ENCODE measurements at regions not wholly inside any gene's neighbourhood (a gene's known extent, or its start where the extent isn't known, plus 50 kb on each side); places are given as distances from the start of the nearest gene placed in this dataset.
"Not testable (repeated sequence)": the region's sequence is repeated elsewhere in the genome, so short reads cannot be mapped to it uniquely, and the experiment has no call there.

GRCh38 chr15:20211508-20211907 lies 330.1 kb downstream of the GOLGA6L6 start:
- H4K5ac ChIP-seq (ENCODE audit: low read depth, low read length); H4K91ac ChIP-seq (ENCODE audit: insufficient read depth, low read depth, low read length); H2BK120ac ChIP-seq (ENCODE audit: low read depth, low read length); H4K20me1 ChIP-seq (ENCODE audit: insufficient read depth, low read length); H2BK5ac ChIP-seq (ENCODE audit: low read depth, low read length, poor library complexity, severe bottlenecking); intact Hi-C loops (cut with micrococcal nuclease); H3K23ac ChIP-seq (ENCODE audit: low read depth, low read length); H3K56ac ChIP-seq (ENCODE audit: extremely low read depth, insufficient read depth, low read length); CTCF ChIA-PET; H2BK20ac ChIP-seq (ENCODE audit: low read depth, low read length); dilution Hi-C loops (cut with HindIII; ENCODE audit: low sequenced_read_pairs, unreplicated experiment); H3K9me1 ChIP-seq (ENCODE audit: insufficient read depth, low read length); H2AK5ac ChIP-seq (ENCODE audit: low read depth, low read length); DNase-seq; H3K4me1 ChIP-seq (ENCODE audit: control insufficient read depth, insufficient read depth, low read length); H2BK15ac ChIP-seq (ENCODE audit: low read depth, low read length); H2AFZ ChIP-seq (replicated peaks; ENCODE audit: low read length, poor library complexity); H3K79me1 ChIP-seq (ENCODE audit: low read depth in 1 of 2, low read length in 2 of 2); BruUV-seq (replicated peaks); H4K8ac ChIP-seq (ENCODE audit: low read depth in 2 of 2, low read length in 2 of 2); H3K4ac ChIP-seq (ENCODE audit: low read depth, low read length); H3K36me3 ChIP-seq (ENCODE audit: control insufficient read depth, insufficient read depth, low read length); H3K27ac ChIP-seq (ENCODE audit: insufficient read depth, low read length); H3K14ac ChIP-seq (replicated peaks; ENCODE audit: low read depth, low read length); ATAC-seq (ENCODE audit: low read depth); POLR2A ChIA-PET (ENCODE audit: unreplicated experiment); H3K27me3 ChIP-seq (ENCODE audit: control insufficient read depth, insufficient read depth, low read length); in situ Hi-C loops (cut with MboI; ENCODE audit: low sequenced_read_pairs); H3K9ac ChIP-seq (ENCODE audit: low read depth, low read length); H2AK9ac ChIP-seq (replicated peaks; ENCODE audit: low read depth, low read length, poor library complexity); H3K4me2 ChIP-seq (ENCODE audit: low read depth, low read length); H3K18ac ChIP-seq (ENCODE audit: low read depth, low read length); H3K4me3 ChIP-seq (ENCODE audit: insufficient read depth, low read depth, low read length): not testable (repeated sequence)
- H3K9me3 ChIP-seq (ENCODE audit: control insufficient read depth, insufficient read depth, low read length) = peaks cover 16% of the 10 kb centered on the region

GRCh38 chr15:20209973-20210372 lies 331.6 kb downstream of the GOLGA6L6 start:
- intact Hi-C loops (cut with micrococcal nuclease); H3K4ac ChIP-seq (ENCODE audit: low read depth, low read length); H4K20me1 ChIP-seq (ENCODE audit: insufficient read depth, low read length); H3K4me1 ChIP-seq (ENCODE audit: control insufficient read depth, insufficient read depth, low read length); H3K27ac ChIP-seq (ENCODE audit: insufficient read depth, low read length); H2BK15ac ChIP-seq (ENCODE audit: low read depth, low read length); H3K79me1 ChIP-seq (ENCODE audit: low read depth in 1 of 2, low read length in 2 of 2); H4K5ac ChIP-seq (ENCODE audit: low read depth, low read length); H3K56ac ChIP-seq (ENCODE audit: extremely low read depth, insufficient read depth, low read length); H4K8ac ChIP-seq (ENCODE audit: low read depth in 2 of 2, low read length in 2 of 2); H2BK5ac ChIP-seq (ENCODE audit: low read depth, low read length, poor library complexity, severe bottlenecking); H3K23ac ChIP-seq (ENCODE audit: low read depth, low read length); CTCF ChIA-PET; H2AK9ac ChIP-seq (replicated peaks; ENCODE audit: low read depth, low read length, poor library complexity); H3K4me2 ChIP-seq (ENCODE audit: low read depth, low read length); H2AK5ac ChIP-seq (ENCODE audit: low read depth, low read length); H3K14ac ChIP-seq (replicated peaks; ENCODE audit: low read depth, low read length); H3K18ac ChIP-seq (ENCODE audit: low read depth, low read length); BruUV-seq (replicated peaks); ATAC-seq (ENCODE audit: low read depth); H3K36me3 ChIP-seq (ENCODE audit: control insufficient read depth, insufficient read depth, low read length); POLR2A ChIA-PET (ENCODE audit: unreplicated experiment); H2AFZ ChIP-seq (replicated peaks; ENCODE audit: low read length, poor library complexity); H4K91ac ChIP-seq (ENCODE audit: insufficient read depth, low read depth, low read length); H2BK120ac ChIP-seq (ENCODE audit: low read depth, low read length); H3K27me3 ChIP-seq (ENCODE audit: control insufficient read depth, insufficient read depth, low read length); DNase-seq; H3K9ac ChIP-seq (ENCODE audit: low read depth, low read length); H3K4me3 ChIP-seq (ENCODE audit: insufficient read depth, low read depth, low read length); H3K9me1 ChIP-seq (ENCODE audit: insufficient read depth, low read length); H2BK20ac ChIP-seq (ENCODE audit: low read depth, low read length); dilution Hi-C loops (cut with HindIII; ENCODE audit: low sequenced_read_pairs, unreplicated experiment): not testable (repeated sequence)
- peaks cover 14% of the 10 kb centered on the region for H3K9me3 ChIP-seq (ENCODE audit: control insufficient read depth, insufficient read depth, low read length)
- WGBS, 2 experiments (ENCODE audit: extremely low coverage in 2 of 2, insufficient read length in 1 of 2) = no CpG with 5 or more reads among the region's 1 CpG
- in situ Hi-C loops (cut with MboI; ENCODE audit: low sequenced_read_pairs) = loop anchor here (10.0 kb wide), 1 partner anchor 145 kb away; no protein-coding TSS in a partner anchor
